ENCODE measurements at regions not wholly inside any gene's neighbourhood (a gene's known extent, or its start where the extent isn't known, plus 50 kb on each side); places are given as distances from the start of the nearest gene placed in this dataset.

- H3K27me3 ChIP-seq (replicated peaks; ENCODE audit: control insufficient read depth, insufficient read depth, low read length), result no peaks in the 10 kb centered on the region
- no peaks in the 10 kb centered on the region for H3K36me3 ChIP-seq (ENCODE audit: control insufficient read depth, insufficient read depth, low read length, severe bottlenecking)
- H3K9me3 ChIP-seq (ENCODE audit: control insufficient read depth, low read length), result no peaks in the 10 kb centered on the region
- H3K4me1 ChIP-seq (ENCODE audit: control insufficient read depth, insufficient read depth, low read length), result peaks cover 39% of the 10 kb centered on the region
- DNase-seq (ENCODE audit: low read depth), result no peak
- no peak overlapping the region for H3K4me3 ChIP-seq (ENCODE audit: low read length)
- H3K9ac ChIP-seq (ENCODE audit: low read length), result no peak overlapping the region
Measured at GRCh38 chr19:29096896-29097295, 116.1 kb downstream of the UQCRFS1 start.

GRCh38 chr19:29093553-29093908 is 119.4 kb downstream of the UQCRFS1 start:
- no peak for DNase-seq (ENCODE audit: low read depth)
- H3K27me3 ChIP-seq (replicated peaks; ENCODE audit: control insufficient read depth, insufficient read depth, low read length), result peaks cover 9% of the 10 kb centered on the region
- H3K4me3 ChIP-seq (ENCODE audit: low read length), result no peak overlapping the region
- H3K9ac ChIP-seq (ENCODE audit: low read length), result no peak overlapping the region
- no peaks in the 10 kb centered on the region for H3K9me3 ChIP-seq (ENCODE audit: control insufficient read depth, low read length)
- H3K36me3 ChIP-seq (ENCODE audit: control insufficient read depth, insufficient read depth, low read length, severe bottlenecking), result no peaks in the 10 kb centered on the region
- peaks cover 24% of the 10 kb centered on the region for H3K4me1 ChIP-seq (ENCODE audit: control insufficient read depth, insufficient read depth, low read length)

- Histone ChIP-seq H3K27me3 (replicated peaks; ENCODE audit: control insufficient read depth, insufficient read depth, low read length) (peaks cover 9% of the 10 kb centered on the region), H3K9me3 (ENCODE audit: control insufficient read depth, low read length) (no peaks in the 10 kb centered on the region), H3K36me3 (ENCODE audit: control insufficient read depth, insufficient read depth, low read length, severe bottlenecking) (no peaks in the 10 kb centered on the region), H3K4me3 (ENCODE audit: low read length) (no peak overlapping the region), H3K9ac (ENCODE audit: low read length) (no peak overlapping the region), H3K4me1 (ENCODE audit: control insufficient read depth, insufficient read depth, low read length) (peaks cover 18% of the 10 kb centered on the region)
- no peak for DNase-seq (ENCODE audit: low read depth)
Measured at GRCh38 chr19:29092712-29093552, 120.0 kb downstream of the UQCRFS1 start.

GRCh38 chr19:29090783-29091526 is 122.0 kb downstream of the UQCRFS1 start:
- Histone ChIP-seq H3K4me1 (ENCODE audit: control insufficient read depth, insufficient read depth, low read length) (peaks cover 7% of the 10 kb centered on the region), H3K27me3 (replicated peaks; ENCODE audit: control insufficient read depth, insufficient read depth, low read length) (peaks cover 16% of the 10 kb centered on the region), H3K4me3 (ENCODE audit: low read length) (no peak overlapping the region), H3K9ac (ENCODE audit: low read length) (no peak overlapping the region), H3K36me3 (ENCODE audit: control insufficient read depth, insufficient read depth, low read length, severe bottlenecking) (no peaks in the 10 kb centered on the region), H3K9me3 (ENCODE audit: control insufficient read depth, low read length) (no peaks in the 10 kb centered on the region)
- DNase-seq (ENCODE audit: low read depth), result no peak

GRCh38 chr19:29089315-29089870 is 123.6 kb downstream of the UQCRFS1 start:
- DNase-seq (ENCODE audit: low read depth), result no peak

GRCh38 chr19:29088761-29089160 is 124.2 kb downstream of the UQCRFS1 start:
- H3K4me1 ChIP-seq (ENCODE audit: control insufficient read depth, insufficient read depth, low read length), result peaks cover 4% of the 10 kb centered on the region

More at GRCh38 chr19:29089315-29089870, 123.6 kb downstream of the UQCRFS1 start:
- no peaks in the 10 kb centered on the region for H3K36me3 ChIP-seq (ENCODE audit: control insufficient read depth, insufficient read depth, low read length, severe bottlenecking)
- no peak overlapping the region for H3K9ac ChIP-seq (ENCODE audit: low read length)
- peaks cover 7% of the 10 kb centered on the region for H3K4me1 ChIP-seq (ENCODE audit: control insufficient read depth, insufficient read depth, low read length)
- no peaks in the 10 kb centered on the region for H3K9me3 ChIP-seq (ENCODE audit: control insufficient read depth, low read length)
- H3K4me3 ChIP-seq (ENCODE audit: low read length), result no peak overlapping the region
- peaks cover 30% of the 10 kb centered on the region for H3K27me3 ChIP-seq (replicated peaks; ENCODE audit: control insufficient read depth, insufficient read depth, low read length)

GRCh38 chr19:29086646-29087045 is 126.3 kb downstream of the UQCRFS1 start:
- H3K4me3 ChIP-seq (ENCODE audit: low read length), result no peak overlapping the region
- no peaks in the 10 kb centered on the region for H3K36me3 ChIP-seq (ENCODE audit: control insufficient read depth, insufficient read depth, low read length, severe bottlenecking)
- no peak for DNase-seq (ENCODE audit: low read depth)
- H3K27me3 ChIP-seq (replicated peaks; ENCODE audit: control insufficient read depth, insufficient read depth, low read length), result peaks cover 36% of the 10 kb centered on the region
- no peaks in the 10 kb centered on the region for H3K4me1 ChIP-seq (ENCODE audit: control insufficient read depth, insufficient read depth, low read length)
- H3K9me3 ChIP-seq (ENCODE audit: control insufficient read depth, low read length), result no peaks in the 10 kb centered on the region
- no peak overlapping the region for H3K9ac ChIP-seq (ENCODE audit: low read length)

More at GRCh38 chr19:29088761-29089160, 124.2 kb downstream of the UQCRFS1 start:
- peaks cover 35% of the 10 kb centered on the region for H3K27me3 ChIP-seq (replicated peaks; ENCODE audit: control insufficient read depth, insufficient read depth, low read length)
- DNase-seq (ENCODE audit: low read depth), result no peak
- no peak overlapping the region for H3K9ac ChIP-seq (ENCODE audit: low read length)
- H3K4me3 ChIP-seq (ENCODE audit: low read length), result no peak overlapping the region
- no peaks in the 10 kb centered on the region for H3K9me3 ChIP-seq (ENCODE audit: control insufficient read depth, low read length)
- no peaks in the 10 kb centered on the region for H3K36me3 ChIP-seq (ENCODE audit: control insufficient read depth, insufficient read depth, low read length, severe bottlenecking)

GRCh38 chr19:29086182-29086581 is 126.8 kb downstream of the UQCRFS1 start:
- Histone ChIP-seq H3K4me1 (ENCODE audit: control insufficient read depth, insufficient read depth, low read length) (no peaks in the 10 kb centered on the region), H3K9me3 (ENCODE audit: control insufficient read depth, low read length) (no peaks in the 10 kb centered on the region), H3K9ac (ENCODE audit: low read length) (no peak overlapping the region), H3K4me3 (ENCODE audit: low read length) (no peak overlapping the region), H3K27me3 (replicated peaks; ENCODE audit: control insufficient read depth, insufficient read depth, low read length) (peaks cover 36% of the 10 kb centered on the region), H3K36me3 (ENCODE audit: control insufficient read depth, insufficient read depth, low read length, severe bottlenecking) (no peaks in the 10 kb centered on the region)
- no peak for DNase-seq (ENCODE audit: low read depth)

GRCh38 chr19:29085630-29086029 is 127.3 kb downstream of the UQCRFS1 start:
- peaks cover 39% of the 10 kb centered on the region for H3K27me3 ChIP-seq (replicated peaks; ENCODE audit: control insufficient read depth, insufficient read depth, low read length)
- H3K4me1 ChIP-seq (ENCODE audit: control insufficient read depth, insufficient read depth, low read length), result no peaks in the 10 kb centered on the region
- no peaks in the 10 kb centered on the region for H3K36me3 ChIP-seq (ENCODE audit: control insufficient read depth, insufficient read depth, low read length, severe bottlenecking)
- no peak overlapping the region for H3K9ac ChIP-seq (ENCODE audit: low read length)
- H3K9me3 ChIP-seq (ENCODE audit: control insufficient read depth, low read length), result peaks cover 3% of the 10 kb centered on the region
- DNase-seq (ENCODE audit: low read depth), result no peak
- H3K4me3 ChIP-seq (ENCODE audit: low read length), result no peak overlapping the region

GRCh38 chr19:29085206-29085605 is 127.7 kb downstream of the UQCRFS1 start:
- Histone ChIP-seq H3K4me1 (ENCODE audit: control insufficient read depth, insufficient read depth, low read length) (no peaks in the 10 kb centered on the region), H3K36me3 (ENCODE audit: control insufficient read depth, insufficient read depth, low read length, severe bottlenecking) (no peaks in the 10 kb centered on the region), H3K9ac (ENCODE audit: low read length) (no peak overlapping the region), H3K4me3 (ENCODE audit: low read length) (no peak overlapping the region), H3K9me3 (ENCODE audit: control insufficient read depth, low read length) (peaks cover 3% of the 10 kb centered on the region), H3K27me3 (replicated peaks; ENCODE audit: control insufficient read depth, insufficient read depth, low read length) (peaks cover 44% of the 10 kb centered on the region)
- no peak for DNase-seq (ENCODE audit: low read depth)

- Histone ChIP-seq H3K27me3 (replicated peaks; ENCODE audit: control insufficient read depth, insufficient read depth, low read length) (peaks cover 44% of the 10 kb centered on the region), H3K9ac (ENCODE audit: low read length) (no peak overlapping the region), H3K4me1 (ENCODE audit: control insufficient read depth, insufficient read depth, low read length) (no peaks in the 10 kb centered on the region), H3K4me3 (ENCODE audit: low read length) (no peak overlapping the region), H3K36me3 (ENCODE audit: control insufficient read depth, insufficient read depth, low read length, severe bottlenecking) (no peaks in the 10 kb centered on the region), H3K9me3 (ENCODE audit: control insufficient read depth, low read length) (peaks cover 3% of the 10 kb centered on the region)
- DNase-seq (ENCODE audit: low read depth), result no peak
Measured at GRCh38 chr19:29084266-29084665, 128.7 kb downstream of the UQCRFS1 start.

All from adipocyte (in vitro differentiated cells).